SU-DHL-6 (cell line): ENCODE measurements at regions not wholly inside any gene's neighbourhood (a gene's known extent, or its start where the extent isn't known, plus 50 kb on each side); places are given as distances from the start of the nearest gene placed in this dataset.

Source experiments
- H2AFZ ChIP-seq: fragments of 200-600 bp; sonication (generic); 2 replicates; pipeline ENCODE4 v1.6.1; 2014; ENCODE audit warnings: low read depth, mild to moderate bottlenecking, moderate library complexity, mixed read lengths, antibody characterized with exemption, low read length; ENCODE audit not compliant: severe bottlenecking
- H3F3A ChIP-seq: fragments of 200-600 bp; shearing (Covaris generic); 2 replicates; pipeline ENCODE4 v1.6.0; 2016; ENCODE audit warnings: antibody characterized with exemption, mild to moderate bottlenecking; ENCODE audit not compliant: insufficient read depth
- H3K27ac ChIP-seq: fragments of 200-600 bp; sonication (generic); 2 replicates; pipeline ENCODE4 v1.5.1; 2016; ENCODE audit warnings: low read depth, mild to moderate bottlenecking, low read length, moderate library complexity, mixed read lengths
- H3K27me3 ChIP-seq: fragments of 200-600 bp; sonication (generic), shearing (Covaris generic); 2 replicates; pipeline ENCODE4 v1.6.0; 2014; ENCODE audit warnings: mild to moderate bottlenecking, low read length
- H3K36me3 ChIP-seq: fragments of 200-600 bp; sonication (generic); 2 replicates; pipeline ENCODE4 v1.6.1; 2014; ENCODE audit warnings: mild to moderate bottlenecking, low read length, mixed read lengths
- H3K4me2 ChIP-seq: fragments of 300-600, 200-600 bp; shearing (Covaris generic), sonication (generic); 2 replicates; pipeline ENCODE4 v1.6.0; 2014; ENCODE audit warnings: low read length, low read depth, mild to moderate bottlenecking; ENCODE audit not compliant: poor library complexity, severe bottlenecking
- H3K4me3 ChIP-seq: fragments of 200-600 bp; sonication (generic); 2 replicates; pipeline ENCODE4 v1.5.1; 2014; ENCODE audit warnings: antibody characterized with exemption, low read length, mild to moderate bottlenecking, mixed read lengths; ENCODE audit not compliant: insufficient read depth, poor library complexity, severe bottlenecking
- H3K79me2 ChIP-seq: fragments of 200-600 bp; sonication (generic); 2 replicates; pipeline ENCODE4 v1.6.1; 2014; ENCODE audit warnings: mild to moderate bottlenecking, low read length, moderate library complexity; ENCODE audit not compliant: insufficient read depth
- H3K9ac ChIP-seq: fragments of 200-600 bp; sonication (generic); 2 replicates; pipeline ENCODE4 v1.7.0; 2014; ENCODE audit warnings: mild to moderate bottlenecking, low read length
- H3K9me2 ChIP-seq: fragments of 200-600 bp; sonication (generic); replicated peaks from 2 replicates; pipeline ENCODE4 v1.6.1; 2014; ENCODE audit warnings: low read length; ENCODE audit not compliant: insufficient read depth
- H3K9me3 ChIP-seq: fragments of 200-600 bp; sonication (generic); 2 replicates; pipeline ENCODE4 v1.6.1; 2014; ENCODE audit warnings: low read length, mixed read lengths; ENCODE audit not compliant: insufficient read depth
- H4K20me1 ChIP-seq: fragments of 200-600 bp; sonication (generic); 2 replicates; pipeline ENCODE4 v1.6.1; 2014; ENCODE audit warnings: low read depth, mild to moderate bottlenecking, antibody characterized with exemption, low read length, moderate library complexity, mixed read lengths
- EZH2phosphoT487 ChIP-seq: fragments of 200-600 bp; sonication (generic), shearing (Covaris generic); conservative IDR thresholded peaks from 2 replicates; pipeline ENCODE4 v1.6.1; 2018; ENCODE audit warnings: mild to moderate bottlenecking, antibody characterized with exemption, low read length, moderate library complexity, mixed read lengths
- TF ChIP-seq, protein P1 (sequence below): fragments of 200-600 bp; sonication (generic); IDR thresholded peaks from one replicate; pipeline ENCODE4 v1.5.1; 2017; ENCODE audit warnings: antibody characterized with exemption, mild to moderate bottlenecking, low read length, moderate library complexity; ENCODE audit not compliant: insufficient read depth, poor library complexity, severe bottlenecking

DNA sequence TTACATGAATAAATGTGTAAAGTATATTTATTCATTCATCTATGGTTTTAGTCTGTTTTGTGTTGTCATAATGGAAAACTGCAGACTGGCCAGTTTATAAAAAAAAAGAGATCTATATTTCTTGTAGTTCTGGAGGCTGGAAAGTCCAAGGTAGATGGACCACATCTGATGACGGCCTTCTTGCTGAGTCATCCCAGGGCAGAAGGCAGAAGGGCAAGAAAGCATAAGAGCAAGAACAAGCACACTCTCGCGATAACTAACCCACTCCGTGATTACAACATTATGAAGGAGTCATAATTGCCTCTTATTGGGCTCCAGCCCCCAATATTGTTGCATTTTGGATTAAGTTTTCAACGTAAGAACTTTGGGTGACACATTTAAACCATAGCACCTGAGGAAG is 180.4 kb upstream of the DAB2 start:
- Histone ChIP-seq H3K4me2 (no peak overlapping the region), H3F3A (no peaks in the 10 kb centered on the region), H3K9me2 (no peaks in the 10 kb centered on the region), H3K27me3 (no peaks in the 10 kb centered on the region), H3K4me3 (no peak overlapping the region), H4K20me1 (no peaks in the 10 kb centered on the region), H2AFZ (no peak overlapping the region), H3K9ac (no peak overlapping the region), H3K36me3 (no peaks in the 10 kb centered on the region), H3K9me3 (no peaks in the 10 kb centered on the region), H3K27ac (no peak overlapping the region), H3K79me2 (no peaks in the 10 kb centered on the region)
- no peak for TF ChIP-seq EZH2phosphoT487
- TF ChIP-seq, protein P1, sequence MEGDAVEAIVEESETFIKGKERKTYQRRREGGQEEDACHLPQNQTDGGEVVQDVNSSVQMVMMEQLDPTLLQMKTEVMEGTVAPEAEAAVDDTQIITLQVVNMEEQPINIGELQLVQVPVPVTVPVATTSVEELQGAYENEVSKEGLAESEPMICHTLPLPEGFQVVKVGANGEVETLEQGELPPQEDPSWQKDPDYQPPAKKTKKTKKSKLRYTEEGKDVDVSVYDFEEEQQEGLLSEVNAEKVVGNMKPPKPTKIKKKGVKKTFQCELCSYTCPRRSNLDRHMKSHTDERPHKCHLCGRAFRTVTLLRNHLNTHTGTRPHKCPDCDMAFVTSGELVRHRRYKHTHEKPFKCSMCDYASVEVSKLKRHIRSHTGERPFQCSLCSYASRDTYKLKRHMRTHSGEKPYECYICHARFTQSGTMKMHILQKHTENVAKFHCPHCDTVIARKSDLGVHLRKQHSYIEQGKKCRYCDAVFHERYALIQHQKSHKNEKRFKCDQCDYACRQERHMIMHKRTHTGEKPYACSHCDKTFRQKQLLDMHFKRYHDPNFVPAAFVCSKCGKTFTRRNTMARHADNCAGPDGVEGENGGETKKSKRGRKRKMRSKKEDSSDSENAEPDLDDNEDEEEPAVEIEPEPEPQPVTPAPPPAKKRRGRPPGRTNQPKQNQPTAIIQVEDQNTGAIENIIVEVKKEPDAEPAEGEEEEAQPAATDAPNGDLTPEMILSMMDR, result no peak

DNA sequence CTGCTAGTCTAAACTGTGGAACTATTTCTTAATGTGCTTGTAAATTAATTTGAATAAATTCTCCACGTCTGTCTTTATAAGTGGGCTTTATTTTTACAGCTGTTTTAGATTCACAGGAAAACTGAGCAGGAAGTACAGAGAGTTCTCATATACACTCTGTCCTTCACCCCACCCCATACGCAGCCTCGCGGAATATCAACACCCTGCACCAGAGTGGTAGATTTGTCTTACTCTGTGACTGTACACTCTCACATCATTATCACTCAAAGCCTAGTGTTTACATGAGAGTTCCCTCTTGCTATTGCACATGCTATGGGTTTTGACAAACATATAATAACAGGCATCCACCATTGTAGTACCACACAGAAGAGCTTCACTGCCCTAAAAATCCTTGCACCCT is 179.7 kb upstream of the DAB2 start:
- Histone ChIP-seq H3K9ac (no peak overlapping the region), H3K79me2 (no peaks in the 10 kb centered on the region), H3K4me2 (no peak overlapping the region), H2AFZ (no peak overlapping the region), H3K4me3 (no peak overlapping the region), H3K27me3 (no peaks in the 10 kb centered on the region), H3K9me2 (no peaks in the 10 kb centered on the region), H3K36me3 (no peaks in the 10 kb centered on the region), H3K9me3 (no peaks in the 10 kb centered on the region), H4K20me1 (no peaks in the 10 kb centered on the region), H3K27ac (no peak overlapping the region), H3F3A (no peaks in the 10 kb centered on the region)
- TF ChIP-seq EZH2phosphoT487, result no peak
- TF ChIP-seq, protein P1, result no peak

DNA sequence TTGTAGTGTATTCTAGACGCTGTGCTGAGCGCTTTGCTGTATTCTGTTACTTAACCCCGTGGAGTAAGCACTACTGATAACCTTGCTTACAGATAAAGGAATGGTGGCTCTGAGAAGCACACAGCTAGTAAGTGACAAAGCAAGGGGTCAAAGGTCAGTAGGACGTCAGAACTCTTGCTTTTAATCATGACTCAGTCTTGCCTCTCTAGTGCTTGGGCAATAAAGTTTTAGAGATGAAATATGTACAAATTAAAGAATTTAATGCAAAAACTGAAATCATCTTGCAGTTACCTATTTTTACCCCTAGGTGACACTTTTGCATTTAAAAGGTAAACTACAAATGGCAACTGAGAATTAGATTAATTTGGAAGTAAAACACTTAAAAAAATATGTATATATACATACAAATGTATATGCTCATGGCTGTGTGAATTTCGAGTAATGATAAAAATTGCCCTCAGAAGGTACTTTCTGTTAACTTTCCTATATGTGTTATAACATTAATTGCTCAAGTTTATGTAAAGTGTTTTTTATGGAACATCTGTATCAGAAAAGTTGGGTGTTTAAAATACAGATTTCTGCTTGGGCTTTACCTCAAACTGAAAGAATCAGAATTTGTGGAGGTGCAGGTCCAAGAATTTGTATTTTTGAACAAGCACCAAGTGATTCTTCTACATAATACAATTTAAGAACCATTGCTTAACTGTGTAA is 175.1 kb upstream of the DAB2 start:
- H2AFZ ChIP-seq, result no peak overlapping the region
- no peak overlapping the region for H3K4me3 ChIP-seq
- no peaks in the 10 kb centered on the region for H3F3A ChIP-seq
- H3K36me3 ChIP-seq, result no peaks in the 10 kb centered on the region
- TF ChIP-seq EZH2phosphoT487, result no peak
- TF ChIP-seq, protein P1, result peak; percentile 62
- H3K4me2 ChIP-seq, result no peak overlapping the region
- H3K79me2 ChIP-seq, result no peaks in the 10 kb centered on the region
- H3K27ac ChIP-seq, result no peak overlapping the region
- no peaks in the 10 kb centered on the region for H3K27me3 ChIP-seq
- no peaks in the 10 kb centered on the region for H4K20me1 ChIP-seq
- no peaks in the 10 kb centered on the region for H3K9me3 ChIP-seq
- H3K9ac ChIP-seq, result no peak overlapping the region
- no peaks in the 10 kb centered on the region for H3K9me2 ChIP-seq
